Stomach smooth muscle (tissue), 2 donors: ENCODE measurements at regions not wholly inside any gene's neighbourhood (a gene's known extent, or its start where the extent isn't known, plus 50 kb on each side); places are given as distances from the start of the nearest gene placed in this dataset.

Experiments used
- H3K27ac ChIP-seq: one replicate; pipeline ENCODE4 v1.7.0; 2013; ENCODE audit warnings: mild to moderate bottlenecking, low read length, inconsistent platforms
- H3K27me3 ChIP-seq, 2 donors: one replicate each; pipeline ENCODE4 v1.7.0; 2013; ENCODE audit warnings: low read length in 2 of 2; ENCODE audit not compliant: insufficient read depth in 2 of 2, control insufficient read depth in 1 of 2
- H3K36me3 ChIP-seq, 2 donors: one replicate each; pipeline ENCODE4 v1.7.0; 2013; ENCODE audit warnings: low read length in 2 of 2; ENCODE audit not compliant: control insufficient read depth in 2 of 2, insufficient read depth in 2 of 2
- H3K4me1 ChIP-seq: one replicate; pipeline ENCODE4 v1.7.0; 2013; ENCODE audit warnings: low read length; ENCODE audit not compliant: control insufficient read depth, insufficient read depth
- H3K4me3 ChIP-seq, 2 donors: one replicate each; pipeline ENCODE4 v1.7.0; 2013; ENCODE audit warnings: low read length in 2 of 2
- H3K9ac ChIP-seq, 2 donors: one replicate each; pipeline ENCODE4 v1.7.0; 2013; ENCODE audit warnings: low read length in 2 of 2, mild to moderate bottlenecking in 1 of 2
- H3K9me3 ChIP-seq, 2 donors: one replicate each; pipeline ENCODE4 v1.7.0; 2013; ENCODE audit warnings: low read length in 2 of 2; ENCODE audit not compliant: control insufficient read depth in 2 of 2
- donor health status: healthy.
- donor health status: Pancreatic carcinoma.

DNA sequence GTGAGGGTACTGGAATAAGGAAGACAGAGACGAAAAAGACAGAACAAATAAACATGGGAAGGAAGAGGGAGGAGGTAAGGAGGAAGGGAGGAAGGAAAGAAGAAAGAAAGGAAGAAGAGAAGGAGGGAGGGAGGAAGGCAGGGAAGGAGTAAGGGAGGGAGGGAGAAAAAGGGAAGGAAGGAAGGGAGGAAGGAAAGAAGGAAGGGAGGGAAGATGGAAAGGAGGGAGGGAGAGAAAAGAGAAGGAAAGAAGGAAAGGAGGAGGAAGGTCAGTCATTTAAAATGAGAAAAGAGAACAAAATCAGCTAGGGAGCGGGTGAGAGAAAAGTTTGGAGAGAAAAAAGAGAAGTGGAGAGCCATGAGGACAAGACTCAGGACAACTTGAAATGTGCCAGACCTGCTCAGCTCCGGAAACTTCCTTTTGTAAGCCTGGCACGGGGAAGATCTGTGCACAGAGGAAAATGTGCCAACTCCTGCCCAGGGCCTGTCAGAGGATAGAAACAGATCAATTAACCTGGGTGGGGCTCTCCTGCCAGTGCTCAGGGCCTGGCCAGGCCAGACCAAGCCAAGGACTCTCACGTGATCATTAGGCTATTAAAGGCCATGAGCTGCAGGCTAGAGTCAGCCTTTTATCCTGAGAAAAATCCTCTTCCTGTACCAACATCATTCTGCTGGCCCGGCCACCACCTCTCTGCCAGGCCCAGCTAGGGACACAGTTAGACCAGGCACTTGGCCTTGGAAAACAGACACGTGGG lies 50.1 kb upstream of the BCL6 start:
- Histone ChIP-seq H3K9me3 (no peaks in the 10 kb centered on the region), H3K4me3 (no peak overlapping the region), H3K4me1 (no peaks in the 10 kb centered on the region), H3K9ac (no peak overlapping the region), H3K27me3 (no peaks in the 10 kb centered on the region), H3K36me3 (no peaks in the 10 kb centered on the region), H3K27ac (no peak overlapping the region)

DNA sequence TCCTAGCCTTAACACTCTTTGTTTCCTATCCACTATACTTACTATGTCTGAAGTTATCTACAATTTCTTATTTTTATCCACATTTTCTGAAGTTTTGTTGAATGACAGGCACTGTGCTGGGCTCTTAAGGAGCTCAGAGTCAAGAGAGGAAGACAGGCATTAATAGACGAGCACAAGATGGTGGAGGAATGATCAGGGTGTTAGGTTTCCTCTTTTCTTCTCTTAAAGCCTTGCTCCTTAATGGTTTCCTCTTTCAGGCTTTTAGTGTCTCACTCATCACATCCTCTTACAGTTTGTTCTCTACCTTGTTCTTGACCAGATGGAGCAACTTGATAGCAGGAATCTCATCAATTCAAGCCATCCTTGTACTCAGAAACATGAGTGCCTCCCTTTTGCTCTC lies 52.9 kb upstream of the BCL6 start:
- Histone ChIP-seq H3K4me3 (no peak overlapping the region), H3K27me3 (no peaks in the 10 kb centered on the region), H3K9me3 (no peaks in the 10 kb centered on the region), H3K36me3 (no peaks in the 10 kb centered on the region), H3K4me1 (no peaks in the 10 kb centered on the region), H3K9ac (no peak overlapping the region), H3K27ac (no peak overlapping the region)

- Histone ChIP-seq H3K4me3 (no peak overlapping the region), H3K4me1 (no peaks in the 10 kb centered on the region), H3K27me3 (no peaks in the 10 kb centered on the region), H3K36me3 (no peaks in the 10 kb centered on the region), H3K27ac (no peak overlapping the region), H3K9me3 (no peaks in the 10 kb centered on the region), H3K9ac (no peak overlapping the region)
Observed at GRCh38 chr3:187798531-187799530, 53.6 kb upstream of the BCL6 start.

DNA sequence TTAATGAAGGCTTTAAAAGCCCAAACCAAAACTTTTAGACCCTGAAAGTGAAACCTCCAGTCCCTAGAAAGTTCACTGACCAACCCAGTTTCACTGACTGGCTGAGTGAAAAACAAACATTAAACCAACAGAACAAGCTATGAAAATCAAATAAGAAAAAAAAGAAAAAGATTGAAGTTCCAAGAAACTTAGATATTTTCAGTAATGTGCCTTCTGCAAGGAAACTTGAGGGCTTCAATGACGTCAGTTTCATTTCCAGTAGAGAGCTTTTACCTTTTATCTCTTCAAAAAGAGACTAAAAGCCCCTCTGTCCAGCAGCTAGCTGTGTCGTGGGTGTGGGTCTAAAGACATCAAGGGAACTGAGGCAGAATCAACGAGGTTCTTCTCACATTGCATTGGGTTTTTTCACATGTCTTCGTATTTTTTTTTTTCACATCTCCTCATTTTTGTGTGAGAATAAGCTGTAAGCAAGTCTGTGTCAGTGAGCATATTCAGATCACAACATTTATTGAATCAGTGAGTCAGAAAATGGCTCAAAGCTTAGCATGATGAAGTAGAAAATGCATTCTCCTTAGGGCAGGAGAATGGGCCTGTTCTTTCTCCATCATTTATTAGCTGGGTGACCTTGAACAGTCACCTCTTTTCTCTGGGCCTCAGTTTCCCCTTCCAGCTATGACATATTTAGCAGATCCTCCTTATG lies 54.8 kb upstream of the BCL6 start:
- Histone ChIP-seq H3K36me3 (no peaks in the 10 kb centered on the region), H3K4me1 (no peaks in the 10 kb centered on the region), H3K9me3 (no peaks in the 10 kb centered on the region), H3K27me3 (no peaks in the 10 kb centered on the region), H3K4me3 (no peak overlapping the region), H3K9ac (no peak overlapping the region), H3K27ac (no peak overlapping the region)

GRCh38 chr3:187801152-187801551 lies 55.9 kb upstream of the BCL6 start:
- H3K27ac ChIP-seq = no peak overlapping the region
- H3K36me3 ChIP-seq = no peaks in the 10 kb centered on the region
- no peaks in the 10 kb centered on the region for H3K27me3 ChIP-seq
- no peaks in the 10 kb centered on the region for H3K9me3 ChIP-seq
- no peaks in the 10 kb centered on the region for H3K4me1 ChIP-seq
- no peak overlapping the region for H3K4me3 ChIP-seq
- no peak overlapping the region for H3K9ac ChIP-seq

GRCh38 chr3:187802203-187802927 lies 57.1 kb upstream of the BCL6 start:
- H3K4me3 ChIP-seq = no peak overlapping the region
- H3K36me3 ChIP-seq = no peaks in the 10 kb centered on the region
- no peak overlapping the region for H3K27ac ChIP-seq
- H3K9me3 ChIP-seq = no peaks in the 10 kb centered on the region
- no peaks in the 10 kb centered on the region for H3K4me1 ChIP-seq
- no peak overlapping the region for H3K9ac ChIP-seq
- no peaks in the 10 kb centered on the region for H3K27me3 ChIP-seq

DNA sequence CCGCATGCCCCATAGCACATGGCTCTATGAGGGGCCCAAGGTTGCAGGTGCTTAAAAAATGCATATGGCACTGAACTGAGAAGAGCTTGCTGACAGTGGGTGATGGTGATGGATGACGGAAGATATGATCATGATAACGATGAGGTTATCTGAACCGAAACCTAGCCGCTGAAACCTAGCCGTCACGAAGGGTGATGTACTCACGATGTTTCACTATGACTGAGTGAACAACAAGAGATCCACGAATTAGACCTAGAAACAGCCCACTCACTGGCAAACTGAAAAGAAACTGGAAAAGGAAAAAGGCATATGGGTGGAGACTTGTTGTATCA lies 57.6 kb upstream of the BCL6 start:
- Histone ChIP-seq H3K27me3 (no peaks in the 10 kb centered on the region), H3K4me3 (no peak overlapping the region), H3K9ac (no peak overlapping the region), H3K4me1 (no peaks in the 10 kb centered on the region), H3K9me3 (no peaks in the 10 kb centered on the region), H3K27ac (no peak overlapping the region), H3K36me3 (no peaks in the 10 kb centered on the region)

- H3K27me3 ChIP-seq = no peaks in the 10 kb centered on the region
- H3K27ac ChIP-seq = no peak overlapping the region
- peaks cover 3% of the 10 kb centered on the region for H3K4me1 ChIP-seq
- H3K9me3 ChIP-seq = no peaks in the 10 kb centered on the region
- H3K9ac ChIP-seq = no peak overlapping the region
- no peaks in the 10 kb centered on the region for H3K36me3 ChIP-seq
- H3K4me3 ChIP-seq = no peak overlapping the region
Observed at GRCh38 chr3:187804120-187804744, 59.0 kb upstream of the BCL6 start.

- Histone ChIP-seq H3K36me3 (no peaks in the 10 kb centered on the region), H3K4me3 (no peak overlapping the region), H3K27ac (no peak overlapping the region), H3K9ac (no peak overlapping the region), H3K27me3 (no peaks in the 10 kb centered on the region), H3K4me1 (peaks cover 4% of the 10 kb centered on the region), H3K9me3 (no peaks in the 10 kb centered on the region)
Observed at GRCh38 chr3:187804745-187805121, 59.5 kb upstream of the BCL6 start.

- Histone ChIP-seq H3K27ac (no peak overlapping the region), H3K4me1 (peaks cover 8% of the 10 kb centered on the region), H3K4me3 (no peak overlapping the region), H3K9ac (no peak overlapping the region), H3K36me3 (no peaks in the 10 kb centered on the region), H3K9me3 (no peaks in the 10 kb centered on the region), H3K27me3 (no peaks in the 10 kb centered on the region)
Observed at GRCh38 chr3:187805774-187806173, 60.5 kb upstream of the BCL6 start.
